GM12878 (cell line): ENCODE measurements at regions not wholly inside any gene's neighbourhood (a gene's known extent, or its start where the extent isn't known, plus 50 kb on each side); places are given as distances from the start of the nearest gene placed in this dataset.
"Not testable (repeated sequence)": the region's sequence is repeated elsewhere in the genome, so short reads cannot be mapped to it uniquely, and the experiment has no call there.

Experiments used
- ATAC-seq: fragments of 200-7000 bp; cut with Tn5 transposase; 3 replicates; pipeline ENCODE4 v1.9.1; 2020; ENCODE audit warnings: mild to moderate bottlenecking, moderate library complexity
- BruUV-seq: library from RNA; stranded (reverse); fragments of 400-500 nt; replicated peaks from 2 replicates; lab custom pipeline; 2021; lab: Mats Ljungman, UMichigan
- CTCF ChIA-PET: fragments of 300-600 bp; sonication (Branson Sonifier 250); formaldehyde crosslinking; extraction: SDS; loops from one replicate; lab custom pipeline; 2021; ENCODE audit warnings: inconsistent platforms; lab: Yijun Ruan, JAX
- POLR2A ChIA-PET: fragments of 350-600 bp; formaldehyde crosslinking; extraction: SDS; loops from one replicate; lab custom pipeline; 2021; ENCODE audit warnings: inconsistent platforms; lab: Charles Lee
- RAD21 ChIA-PET: fragments of 300-600 bp; sonication (Branson Sonifier 250); formaldehyde crosslinking; loops from one replicate; lab custom pipeline; 2023; ENCODE audit warnings: antibody characterized with exemption; ENCODE audit not compliant: unreplicated experiment; lab: Charles Lee
- SMC1A ChIA-PET: fragments of 300-600 bp; sonication (Branson Sonifier 250); formaldehyde crosslinking; loops from one replicate; lab custom pipeline; 2023; ENCODE audit not compliant: unreplicated experiment, uncharacterized antibody; lab: Charles Lee
- DNase-seq: peaks from one replicate; pipeline ENCODE4 v3.0.0-alpha.2; 2011; ENCODE audit warnings: low read depth, low spot score
- FAIRE-seq: peaks from 3 replicates; lab custom pipeline; 2011; peaks lifted over from hg19 to GRCh38; lab: Jason Lieb, UNC
- H2AFZ ChIP-seq: 2 replicates; pipeline ENCODE4 v1.6.0; 2011; ENCODE audit warnings: low read depth, low read length, control low read depth; ENCODE audit not compliant: control insufficient read depth
- H3K27ac ChIP-seq: 2 replicates; pipeline ENCODE4 v1.5.1; 2011; ENCODE audit warnings: control low read depth; ENCODE audit not compliant: control insufficient read depth, insufficient read depth
- H3K27me3 ChIP-seq, 2 experiments: replicated peaks in 1 of 2; 2 replicates each; pipeline versions ENCODE4 v1.6.0 to v1.6.1; 2011; ENCODE audit warnings: low read length in 1 of 2; ENCODE audit not compliant: control insufficient read depth in 2 of 2, insufficient read depth in 2 of 2
- H3K36me3 ChIP-seq, 2 experiments: 2 replicates each; pipeline ENCODE4 v1.5.1; 2011; ENCODE audit warnings: low read length in 1 of 2; ENCODE audit not compliant: control insufficient read depth in 2 of 2, insufficient read depth in 2 of 2
- H3K4me1 ChIP-seq: 2 replicates; pipeline ENCODE4 v1.6.1; 2011; ENCODE audit warnings: mild to moderate bottlenecking, low read length, moderate library complexity, mixed read lengths; ENCODE audit not compliant: control insufficient read depth, insufficient read depth
- H3K4me2 ChIP-seq: 2 replicates; pipeline ENCODE4 v1.6.0; 2011; ENCODE audit warnings: control low read depth; ENCODE audit not compliant: control insufficient read depth, insufficient read depth
- H3K4me3 ChIP-seq: fragments of 200-600 bp; sonication (generic); 2 replicates; pipeline ENCODE4 v1.5.1; 2016
- H3K79me2 ChIP-seq: 2 replicates; pipeline ENCODE4 v1.6.0; 2011; ENCODE audit warnings: low read length; ENCODE audit not compliant: control insufficient read depth, insufficient read depth
- H3K9ac ChIP-seq: 2 replicates; pipeline ENCODE4 v1.8.0; 2011; ENCODE audit warnings: low read length, control low read depth, mixed read lengths; ENCODE audit not compliant: control insufficient read depth, insufficient read depth
- H3K9me3 ChIP-seq: replicated peaks from 3 replicates; pipeline ENCODE4 v1.5.1; 2011; ENCODE audit warnings: mild to moderate bottlenecking, low read length; ENCODE audit not compliant: control insufficient read depth, insufficient read depth
- H4K20me1 ChIP-seq: 2 replicates; pipeline ENCODE4 v1.6.0; 2011; ENCODE audit not compliant: control insufficient read depth, insufficient read depth
- WGBS: methylation state at CpG from one replicate; pipeline ENCODE4 v1.1.6; 2016; ENCODE audit warnings: low lambda C conversion rate; ENCODE audit not compliant: insufficient replicate concordance, insufficient coverage; ENCODE audit errors: missing lambda C conversion rate; 5-methylcytosine and 5-hydroxymethylcytosine counted together
- in situ Hi-C: fragments of 300-500 bp; cut with MboI; formaldehyde crosslinking; loops from 9 replicates; pipeline ENCODE4 v1.14.3; 2018; ENCODE audit warnings: mixed read lengths
- intact Hi-C: fragments of 100-400 bp; cut with micrococcal nuclease; formaldehyde crosslinking; loops from one replicate; pipeline ENCODE4 v1.14.2; 2022; ENCODE audit not compliant: unreplicated experiment

GRCh38 chr13:16152849-16153248, 3028.8 kb downstream of the TUBA3C start:
- in situ Hi-C loops, H3K9me3 ChIP-seq, RAD21 ChIA-PET, H3K4me3 ChIP-seq, H3K36me3 ChIP-seq, CTCF ChIA-PET, H3K9ac ChIP-seq, POLR2A ChIA-PET, SMC1A ChIA-PET, H3K27me3 ChIP-seq, intact Hi-C loops, H3K79me2 ChIP-seq, FAIRE-seq, DNase-seq, H3K4me1 ChIP-seq, H3K4me2 ChIP-seq, ATAC-seq, BruUV-seq, H3K27ac ChIP-seq, H2AFZ ChIP-seq, H4K20me1 ChIP-seq: not testable (repeated sequence)
- 44% methylated on average over 7 of the region's 8 CpGs for WGBS

DNA sequence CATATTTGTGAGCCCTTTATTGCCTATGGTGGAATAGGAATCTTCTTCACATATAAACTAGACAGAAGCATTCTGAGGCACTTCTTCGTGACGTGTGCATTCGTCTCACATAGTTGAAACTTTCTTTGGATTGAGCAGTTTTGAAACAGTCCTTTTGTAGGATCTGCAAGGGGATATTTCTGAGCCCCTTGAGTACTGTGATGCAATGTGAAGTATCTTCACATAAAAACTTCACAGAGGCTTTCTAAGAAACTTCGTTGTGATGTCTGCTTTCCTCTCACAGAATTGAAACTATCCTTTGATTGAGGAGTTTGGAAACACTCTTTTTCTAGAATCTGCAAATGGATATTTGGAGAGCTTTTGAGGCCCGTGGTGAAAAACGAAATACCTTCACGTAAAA, 3030.3 kb downstream of the TUBA3C start:
- RAD21 ChIA-PET, H3K79me2 ChIP-seq, H4K20me1 ChIP-seq, H3K9me3 ChIP-seq, FAIRE-seq, BruUV-seq, in situ Hi-C loops, H3K9ac ChIP-seq, H3K4me3 ChIP-seq, H2AFZ ChIP-seq, H3K4me1 ChIP-seq, DNase-seq, H3K27ac ChIP-seq, H3K27me3 ChIP-seq, CTCF ChIA-PET, ATAC-seq, H3K36me3 ChIP-seq, H3K4me2 ChIP-seq, SMC1A ChIA-PET, POLR2A ChIA-PET, intact Hi-C loops: not testable (repeated sequence)
- WGBS: 13% methylated on average over 7 of the region's 7 CpGs

- FAIRE-seq, H3K4me3 ChIP-seq, H3K27me3 ChIP-seq, H3K79me2 ChIP-seq, H4K20me1 ChIP-seq, DNase-seq, intact Hi-C loops, H3K9ac ChIP-seq, SMC1A ChIA-PET, H3K4me2 ChIP-seq, RAD21 ChIA-PET, H3K4me1 ChIP-seq, H2AFZ ChIP-seq, POLR2A ChIA-PET, H3K36me3 ChIP-seq, H3K9me3 ChIP-seq, ATAC-seq, CTCF ChIA-PET, BruUV-seq, H3K27ac ChIP-seq, in situ Hi-C loops: not testable (repeated sequence)
- WGBS: 35% methylated on average over 7 of the region's 10 CpGs
Observed at GRCh38 chr13:16149415-16149814, 3032.2 kb downstream of the TUBA3C start.

- FAIRE-seq, H3K36me3 ChIP-seq, intact Hi-C loops, CTCF ChIA-PET, H3K79me2 ChIP-seq, H2AFZ ChIP-seq, in situ Hi-C loops, H3K9ac ChIP-seq, POLR2A ChIA-PET, H3K9me3 ChIP-seq, DNase-seq, BruUV-seq, H3K27me3 ChIP-seq, SMC1A ChIA-PET, RAD21 ChIA-PET, H4K20me1 ChIP-seq, ATAC-seq, H3K27ac ChIP-seq, H3K4me2 ChIP-seq, H3K4me3 ChIP-seq, H3K4me1 ChIP-seq: not testable (repeated sequence)
- WGBS: 11% methylated on average over 5 of the region's 5 CpGs
Observed at GRCh38 chr13:16145652-16146051, 3036.0 kb downstream of the TUBA3C start.
